Activated naive CD4-positive, alpha-beta T cell treated with anti-CD3 and anti-CD28 coated beads, Interleukin-2, amount 50 U/mL, for 24 hours (primary cell): ENCODE measurements at regions not wholly inside any gene's neighbourhood (a gene's known extent, or its start where the extent isn't known, plus 50 kb on each side); places are given as distances from the start of the nearest gene placed in this dataset.
"Not testable (repeated sequence)": the region's sequence is repeated elsewhere in the genome, so short reads cannot be mapped to it uniquely, and the experiment has no call there.

Experiments
- H3K27ac Mint-ChIP-seq: one replicate; pipeline ENCODE4 v1.8.0; 2021; ENCODE audit warnings: mild to moderate bottlenecking, mixed read lengths
- H3K27me3 Mint-ChIP-seq: one replicate; pipeline ENCODE4 v1.8.0; 2021; ENCODE audit warnings: mixed read lengths
- H3K36me3 Mint-ChIP-seq: one replicate; pipeline ENCODE4 v1.8.0; 2021; ENCODE audit warnings: mixed read lengths
- H3K4me1 Mint-ChIP-seq: one replicate; pipeline ENCODE4 v1.8.0; 2021; ENCODE audit warnings: mixed read lengths
- H3K4me3 Mint-ChIP-seq: one replicate; pipeline ENCODE4 v1.8.0; 2021; ENCODE audit warnings: mild to moderate bottlenecking, mixed read lengths
- H3K9me3 Mint-ChIP-seq: one replicate; pipeline ENCODE4 v1.8.0; 2021; ENCODE audit warnings: mixed read lengths

- H3K9me3 Mint-ChIP-seq, H3K36me3 Mint-ChIP-seq, H3K27me3 Mint-ChIP-seq, H3K27ac Mint-ChIP-seq, H3K4me3 Mint-ChIP-seq, H3K4me1 Mint-ChIP-seq: not testable (repeated sequence)
These were observed 3966.2 kb upstream of the OR11H1 start for GRCh38 chr22:11561744-11562143.

- not testable (repeated sequence) for H3K36me3 Mint-ChIP-seq, H3K27ac Mint-ChIP-seq, H3K27me3 Mint-ChIP-seq, H3K4me1 Mint-ChIP-seq, H3K4me3 Mint-ChIP-seq
- peaks cover 29% of the 10 kb centered on the region for H3K9me3 Mint-ChIP-seq
These were observed 3959.0 kb upstream of the OR11H1 start for GRCh38 chr22:11568837-11569563.

- not testable (repeated sequence) for H3K27ac Mint-ChIP-seq, H3K27me3 Mint-ChIP-seq, H3K36me3 Mint-ChIP-seq, H3K4me3 Mint-ChIP-seq, H3K4me1 Mint-ChIP-seq
- peaks cover 33% of the 10 kb centered on the region for H3K9me3 Mint-ChIP-seq
These were observed 3958.4 kb upstream of the OR11H1 start for GRCh38 chr22:11569564-11569940.

- not testable (repeated sequence) for H3K4me3 Mint-ChIP-seq, H3K36me3 Mint-ChIP-seq, H3K4me1 Mint-ChIP-seq, H3K27me3 Mint-ChIP-seq, H3K27ac Mint-ChIP-seq
- peaks cover 29% of the 10 kb centered on the region for H3K9me3 Mint-ChIP-seq
These were observed 3954.8 kb upstream of the OR11H1 start for GRCh38 chr22:11573154-11573553.

GRCh38 chr22:11574231-11574630 is 3953.8 kb upstream of the OR11H1 start:
- H3K4me3 Mint-ChIP-seq, H3K27ac Mint-ChIP-seq, H3K27me3 Mint-ChIP-seq, H3K4me1 Mint-ChIP-seq, H3K36me3 Mint-ChIP-seq: not testable (repeated sequence)
- peaks cover 26% of the 10 kb centered on the region for H3K9me3 Mint-ChIP-seq

GRCh38 chr22:11574659-11575058 is 3953.3 kb upstream of the OR11H1 start:
- not testable (repeated sequence) for H3K4me1 Mint-ChIP-seq, H3K36me3 Mint-ChIP-seq

GRCh38 chr22:11576740-11577139 is 3951.3 kb upstream of the OR11H1 start:
- H3K4me1 Mint-ChIP-seq, H3K27ac Mint-ChIP-seq, H3K36me3 Mint-ChIP-seq, H3K27me3 Mint-ChIP-seq, H3K4me3 Mint-ChIP-seq: not testable (repeated sequence)
- peaks cover 24% of the 10 kb centered on the region for H3K9me3 Mint-ChIP-seq

More at GRCh38 chr22:11574659-11575058, 3953.3 kb upstream of the OR11H1 start:
- H3K4me3 Mint-ChIP-seq, H3K27me3 Mint-ChIP-seq, H3K27ac Mint-ChIP-seq: not testable (repeated sequence)
- H3K9me3 Mint-ChIP-seq = peaks cover 26% of the 10 kb centered on the region

GRCh38 chr22:11578115-11578514 is 3949.9 kb upstream of the OR11H1 start:
- H3K4me1 Mint-ChIP-seq, H3K4me3 Mint-ChIP-seq, H3K36me3 Mint-ChIP-seq, H3K27me3 Mint-ChIP-seq, H3K27ac Mint-ChIP-seq: not testable (repeated sequence)
- H3K9me3 Mint-ChIP-seq = peaks cover 22% of the 10 kb centered on the region

GRCh38 chr22:11578551-11578950 is 3949.4 kb upstream of the OR11H1 start:
- not testable (repeated sequence) for H3K36me3 Mint-ChIP-seq, H3K4me3 Mint-ChIP-seq, H3K4me1 Mint-ChIP-seq, H3K27ac Mint-ChIP-seq, H3K27me3 Mint-ChIP-seq
- peaks cover 26% of the 10 kb centered on the region for H3K9me3 Mint-ChIP-seq

GRCh38 chr22:11582048-11582447 is 3945.9 kb upstream of the OR11H1 start:
- not testable (repeated sequence) for H3K27ac Mint-ChIP-seq, H3K36me3 Mint-ChIP-seq, H3K27me3 Mint-ChIP-seq, H3K4me1 Mint-ChIP-seq, H3K4me3 Mint-ChIP-seq
- peaks cover 24% of the 10 kb centered on the region for H3K9me3 Mint-ChIP-seq

GRCh38 chr22:11584231-11584630 is 3943.8 kb upstream of the OR11H1 start:
- not testable (repeated sequence) for H3K27me3 Mint-ChIP-seq, H3K36me3 Mint-ChIP-seq, H3K27ac Mint-ChIP-seq, H3K4me1 Mint-ChIP-seq, H3K4me3 Mint-ChIP-seq
- H3K9me3 Mint-ChIP-seq = peaks cover 16% of the 10 kb centered on the region

- H3K36me3 Mint-ChIP-seq, H3K4me3 Mint-ChIP-seq, H3K27ac Mint-ChIP-seq, H3K4me1 Mint-ChIP-seq, H3K27me3 Mint-ChIP-seq: not testable (repeated sequence)
- H3K9me3 Mint-ChIP-seq = peaks cover 16% of the 10 kb centered on the region
These were observed 3933.4 kb upstream of the OR11H1 start for GRCh38 chr22:11594552-11594951.

GRCh38 chr22:11597666-11598358 is 3930.2 kb upstream of the OR11H1 start:
- peaks cover 11% of the 10 kb centered on the region for H3K9me3 Mint-ChIP-seq
- not testable (repeated sequence) for H3K27ac Mint-ChIP-seq, H3K4me1 Mint-ChIP-seq, H3K27me3 Mint-ChIP-seq, H3K4me3 Mint-ChIP-seq, H3K36me3 Mint-ChIP-seq

- Mint-ChIP-seq H3K9me3 (peaks cover 9% of the 10 kb centered on the region), H3K4me1 (no peaks in the 10 kb centered on the region), H3K27me3 (no peaks in the 10 kb centered on the region), H3K4me3 (no peak overlapping the region), H3K27ac (no peak overlapping the region), H3K36me3 (peaks cover 2% of the 10 kb centered on the region)
These were observed 3929.2 kb upstream of the OR11H1 start for GRCh38 chr22:11598492-11599440.

GRCh38 chr22:11599456-11599855 is 3928.5 kb upstream of the OR11H1 start:
- H3K27me3 Mint-ChIP-seq, H3K36me3 Mint-ChIP-seq, H3K4me1 Mint-ChIP-seq, H3K27ac Mint-ChIP-seq, H3K4me3 Mint-ChIP-seq: not testable (repeated sequence)
- peaks cover 12% of the 10 kb centered on the region for H3K9me3 Mint-ChIP-seq

GRCh38 chr22:11600161-11600560 is 3927.8 kb upstream of the OR11H1 start:
- not testable (repeated sequence) for H3K36me3 Mint-ChIP-seq, H3K27ac Mint-ChIP-seq, H3K27me3 Mint-ChIP-seq, H3K4me3 Mint-ChIP-seq, H3K4me1 Mint-ChIP-seq
- peaks cover 12% of the 10 kb centered on the region for H3K9me3 Mint-ChIP-seq
